Thyroid gland (tissue), 4 donors: ENCODE measurements at regions not wholly inside any gene's neighbourhood (a gene's known extent, or its start where the extent isn't known, plus 50 kb on each side); places are given as distances from the start of the nearest gene placed in this dataset.
A peak's percentile ranks its signal among the peaks of the same experiment; 100 is the strongest.

ENCODE experiments used
- DNase-seq, 2 donors: peaks; one replicate each; pipeline ENCODE4 v3.0.0-alpha.2; 2019
- H3K27ac ChIP-seq, 3 donors: fragments of 200-600 bp; sonication (generic); 1 replicate in 2 of 3; 2 replicates in 1 of 3; pipeline ENCODE4 v1.5.1; 2016 to 2019; ENCODE audit warnings: mild to moderate bottlenecking in 1 of 3, moderate library complexity in 1 of 3
- H3K27me3 ChIP-seq: fragments of 200-600 bp; sonication (generic); one replicate; pipeline ENCODE4 v1.5.1; 2019
- H3K36me3 ChIP-seq, 2 donors: fragments of 200-600 bp; sonication (generic); one replicate each; pipeline ENCODE4 v1.5.1; 2016 to 2019
- H3K4me1 ChIP-seq, 2 donors: fragments of 200-600 bp; sonication (generic); one replicate each; pipeline ENCODE4 v1.5.1; 2017 to 2019
- H3K4me3 ChIP-seq, 3 donors: fragments of 200-600 bp; sonication (generic); replicated peaks in 1 of 3; 1 replicate in 2 of 3; 2 replicates in 1 of 3; pipeline ENCODE4 v1.5.1; 2016; ENCODE audit warnings: mild to moderate bottlenecking in 1 of 3
- H3K9me3 ChIP-seq: fragments of 200-600 bp; sonication (generic); one replicate; pipeline ENCODE4 v1.5.1; 2017
- POLR2A ChIP-seq, 2 donors: fragments of 450-650 bp; IDR thresholded peaks; one replicate each; pipeline ENCODE4 v1.6.1; 2017; ENCODE audit warnings: antibody characterized with exemption in 2 of 2, mild to moderate bottlenecking in 2 of 2, moderate library complexity in 1 of 2
- WGBS, 2 donors: methylation state at CpG; one replicate each; pipeline ENCODE4 v1.1.5; 2017; 5-methylcytosine and 5-hydroxymethylcytosine counted together
- intact Hi-C: fragments of 100-400 bp; cut with DNase I; formaldehyde crosslinking; loops from one replicate; pipeline ENCODE4 v1.15.1; 2023
- TF ChIP-seq, protein P1 (sequence below), 6 experiments: fragments of 200-600 bp in 3 of 6; fragments of 450-650 bp in 3 of 6; sonication (generic) in 3 of 6; IDR thresholded peaks; one replicate each; pipeline ENCODE4 v1.5.1; 2016 to 2019; ENCODE audit warnings: antibody characterized with exemption in 6 of 6, mild to moderate bottlenecking in 2 of 6, inconsistent platforms in 1 of 6, moderate library complexity in 1 of 6

- DNase-seq = peak; percentile 6 to 11
- no peak overlapping the region for H3K4me3 ChIP-seq
- no peaks in the 10 kb centered on the region for H3K4me1 ChIP-seq
- H3K27me3 ChIP-seq = no peaks in the 10 kb centered on the region
- no peak overlapping the region for H3K27ac ChIP-seq
- intact Hi-C loops = no loop called here
- no peaks in the 10 kb centered on the region for H3K9me3 ChIP-seq
- no peak for TF ChIP-seq POLR2A (IDR thresholded peaks at IDR 0.05)
- TF ChIP-seq, protein P1, sequence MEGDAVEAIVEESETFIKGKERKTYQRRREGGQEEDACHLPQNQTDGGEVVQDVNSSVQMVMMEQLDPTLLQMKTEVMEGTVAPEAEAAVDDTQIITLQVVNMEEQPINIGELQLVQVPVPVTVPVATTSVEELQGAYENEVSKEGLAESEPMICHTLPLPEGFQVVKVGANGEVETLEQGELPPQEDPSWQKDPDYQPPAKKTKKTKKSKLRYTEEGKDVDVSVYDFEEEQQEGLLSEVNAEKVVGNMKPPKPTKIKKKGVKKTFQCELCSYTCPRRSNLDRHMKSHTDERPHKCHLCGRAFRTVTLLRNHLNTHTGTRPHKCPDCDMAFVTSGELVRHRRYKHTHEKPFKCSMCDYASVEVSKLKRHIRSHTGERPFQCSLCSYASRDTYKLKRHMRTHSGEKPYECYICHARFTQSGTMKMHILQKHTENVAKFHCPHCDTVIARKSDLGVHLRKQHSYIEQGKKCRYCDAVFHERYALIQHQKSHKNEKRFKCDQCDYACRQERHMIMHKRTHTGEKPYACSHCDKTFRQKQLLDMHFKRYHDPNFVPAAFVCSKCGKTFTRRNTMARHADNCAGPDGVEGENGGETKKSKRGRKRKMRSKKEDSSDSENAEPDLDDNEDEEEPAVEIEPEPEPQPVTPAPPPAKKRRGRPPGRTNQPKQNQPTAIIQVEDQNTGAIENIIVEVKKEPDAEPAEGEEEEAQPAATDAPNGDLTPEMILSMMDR (IDR thresholded peaks at IDR 0.05) = no peak
- no peaks in the 10 kb centered on the region for H3K36me3 ChIP-seq
These were observed 1237.9 kb downstream of the ROBO2 start for GRCh38 chr3:78277801-78278200.

DNA sequence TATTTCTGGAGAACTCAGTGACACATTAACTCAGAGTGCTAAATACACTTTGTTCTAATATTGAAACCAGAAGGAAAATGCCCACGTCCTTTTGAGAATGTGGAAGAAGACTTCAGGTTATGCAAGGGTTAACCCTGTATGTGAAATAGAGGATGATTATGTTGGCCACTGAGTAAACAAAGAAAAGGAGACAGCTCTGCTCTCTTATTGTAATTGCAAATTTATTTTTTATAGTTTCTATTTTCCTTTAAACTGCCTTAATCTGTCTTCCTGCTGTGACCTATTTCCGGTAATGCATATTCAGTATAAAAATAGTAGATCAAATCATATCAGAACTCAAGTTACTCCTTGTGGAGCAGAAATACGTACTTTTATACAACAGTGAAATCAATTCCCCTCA, 1239.2 kb downstream of the ROBO2 start:
- Histone ChIP-seq H3K9me3 (no peaks in the 10 kb centered on the region), H3K27ac (no peak overlapping the region), H3K4me1 (no peaks in the 10 kb centered on the region), H3K4me3 (no peak overlapping the region), H3K36me3 (no peaks in the 10 kb centered on the region), H3K27me3 (no peaks in the 10 kb centered on the region)
- 79 to 83% methylated on average over 3 of the region's 3 CpGs for WGBS, 2 donors
- no peak for DNase-seq
- TF ChIP-seq POLR2A (IDR thresholded peaks at IDR 0.05) = no peak
- TF ChIP-seq, protein P1 (IDR thresholded peaks at IDR 0.05) = no peak
- intact Hi-C loops = no loop called here

- Histone ChIP-seq H3K27me3 (no peaks in the 10 kb centered on the region), H3K4me1 (no peaks in the 10 kb centered on the region), H3K9me3 (no peaks in the 10 kb centered on the region), H3K27ac (no peak overlapping the region), H3K36me3 (no peaks in the 10 kb centered on the region), H3K4me3 (no peak overlapping the region)
- WGBS, 2 donors = 74 to 83% methylated on average over 5 to 6 of the region's 6 CpGs
- DNase-seq = no peak
- TF ChIP-seq, protein P1 (IDR thresholded peaks at IDR 0.05) = no peak
- no peak for TF ChIP-seq POLR2A (IDR thresholded peaks at IDR 0.05)
- intact Hi-C loops = no loop called here
These were observed 1241.5 kb downstream of the ROBO2 start for GRCh38 chr3:78281381-78281780.

DNA sequence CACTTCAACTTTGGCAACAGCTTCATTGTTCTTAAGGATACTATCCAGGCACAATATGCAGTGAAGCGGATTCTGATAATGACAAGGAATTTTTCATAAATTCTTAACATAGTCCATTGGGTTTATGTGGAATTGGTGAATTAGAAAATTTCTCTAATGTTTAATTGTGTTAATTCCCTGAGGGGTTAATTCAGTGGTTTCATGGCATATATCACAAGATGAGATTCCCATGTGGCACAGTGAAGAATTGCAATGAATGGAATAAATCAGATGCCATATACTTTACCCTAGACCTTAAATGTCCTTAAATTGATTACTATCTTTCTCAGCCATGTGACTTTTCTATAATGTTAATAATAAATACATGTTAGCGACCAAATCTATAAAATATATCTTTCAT, 1244.1 kb downstream of the ROBO2 start:
- H3K9me3 ChIP-seq = no peaks in the 10 kb centered on the region
- intact Hi-C loops = no loop called here
- no peak for DNase-seq
- no peaks in the 10 kb centered on the region for H3K27me3 ChIP-seq
- no peak overlapping the region for H3K4me3 ChIP-seq
- H3K36me3 ChIP-seq = no peaks in the 10 kb centered on the region
- 91 to 92% methylated on average over 2 of the region's 2 CpGs for WGBS, 2 donors
- TF ChIP-seq, protein P1 (IDR thresholded peaks at IDR 0.05) = no peak
- TF ChIP-seq POLR2A (IDR thresholded peaks at IDR 0.05) = no peak
- H3K27ac ChIP-seq = no peak overlapping the region
- no peaks in the 10 kb centered on the region for H3K4me1 ChIP-seq

- DNase-seq = no peak
- WGBS, 2 donors = 76 to 81% methylated on average over 6 of the region's 6 CpGs
- intact Hi-C loops = no loop called here
- no peak for TF ChIP-seq POLR2A (IDR thresholded peaks at IDR 0.05)
- TF ChIP-seq, protein P1 (IDR thresholded peaks at IDR 0.05) = no peak
- H3K27me3 ChIP-seq = no peaks in the 10 kb centered on the region
- H3K4me1 ChIP-seq = no peaks in the 10 kb centered on the region
- H3K27ac ChIP-seq = no peak overlapping the region
- H3K4me3 ChIP-seq = no peak overlapping the region
- H3K9me3 ChIP-seq = no peaks in the 10 kb centered on the region
- H3K36me3 ChIP-seq = no peaks in the 10 kb centered on the region
These were observed 1245.3 kb downstream of the ROBO2 start for GRCh38 chr3:78285032-78285728.
